Mammary epithelial cell (primary cell): ENCODE measurements at regions not wholly inside any gene's neighbourhood (a gene's known extent, or its start where the extent isn't known, plus 50 kb on each side); places are given as distances from the start of the nearest gene placed in this dataset.

Experiments used
- CTCF ChIP-seq, 2 donors: IDR thresholded peaks in 1 of 2; conservative IDR thresholded peaks in 1 of 2; 2 replicates each; pipeline ENCODE4 v1.5.1; 2011 to 2012; ENCODE audit warnings: inconsistent platforms in 2 of 2, low read length in 2 of 2, mild to moderate bottlenecking in 2 of 2, control low read depth in 1 of 2, low read depth in 1 of 2; ENCODE audit not compliant: insufficient read depth in 1 of 2; ENCODE audit errors: extremely low read depth in 1 of 2
- EZH2 ChIP-seq: IDR thresholded peaks from 2 replicates; pipeline ENCODE4 v1.6.1; 2012; ENCODE audit warnings: low read length, inconsistent platforms, borderline replicate concordance

DNA sequence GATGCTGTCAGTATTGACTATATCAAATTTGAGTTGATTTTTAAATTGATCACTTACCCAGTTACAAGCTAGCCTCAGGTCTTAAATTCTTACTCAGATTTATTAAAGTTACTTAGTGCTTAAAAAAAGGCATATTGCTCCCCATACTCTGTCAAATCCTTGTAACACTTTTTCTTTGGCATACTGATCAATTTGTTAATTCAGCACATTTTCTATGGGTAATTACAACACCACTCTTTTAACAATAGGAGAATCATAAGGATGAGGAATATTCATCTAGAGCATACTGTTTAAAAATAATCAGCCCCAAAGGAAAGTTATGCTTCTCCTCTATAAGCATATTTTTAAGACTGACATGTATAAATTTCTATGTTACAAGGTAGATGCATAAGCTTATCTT is 482.5 kb downstream of the PABPC4L start:
- TF ChIP-seq CTCF (conservative IDR thresholded peaks at IDR 0.05 in 1 of 2, IDR thresholded peaks at IDR 0.05 in 1 of 2; ENCODE audit: extremely low read depth in 1 of 2, insufficient read depth in 1 of 2, low read depth in 1 of 2, low read length in 2 of 2) (no peak), EZH2 (no peak)
